ENCODE measurements at regions not wholly inside any gene's neighbourhood (a gene's known extent, or its start where the extent isn't known, plus 50 kb on each side); places are given as distances from the start of the nearest gene placed in this dataset.
"Not testable (repeated sequence)": the region's sequence is repeated elsewhere in the genome, so short reads cannot be mapped to it uniquely, and the experiment has no call there.

- WGBS (ENCODE audit: insufficient coverage, low coverage, missing lambda C conversion rate): 10% methylated on average over 17 of the region's 19 CpGs
- H2AFZ ChIP-seq (ENCODE audit: low read depth, low read length); H3K9ac ChIP-seq (ENCODE audit: insufficient read depth in 1 of 2, low read depth in 2 of 2, low read length in 2 of 2); H3K9me3 ChIP-seq (replicated peaks; ENCODE audit: control insufficient read depth, insufficient read depth, low read depth, low read length); BruUV-seq (replicated peaks); intact Hi-C loops (cut with micrococcal nuclease); H3K79me2 ChIP-seq (ENCODE audit: control insufficient read depth, insufficient read depth, low read length); ATAC-seq; in situ Hi-C loops (cut with MboI); H4K20me1 ChIP-seq (replicated peaks; ENCODE audit: control insufficient read depth, insufficient read depth, low read length); CTCF ChIA-PET (ENCODE audit: low intra/inter-chr PET ratio); DNase-seq (ENCODE audit: extremely low read depth in 1 of 4, low spot score in 3 of 4); H3K9me1 ChIP-seq (ENCODE audit: control insufficient read depth, insufficient read depth, low read length); H3K4me2 ChIP-seq (ENCODE audit: insufficient read depth, low read length); H3K36me3 ChIP-seq (ENCODE audit: control insufficient read depth, insufficient read depth, low read length); POLR2A ChIA-PET; H3K4me3 ChIP-seq; H3K27ac ChIP-seq (ENCODE audit: extremely low read depth, low read depth, low read length); H3K4me1 ChIP-seq (replicated peaks in 1 of 2; ENCODE audit: control insufficient read depth in 2 of 2, insufficient read depth in 2 of 2, low read length in 2 of 2): not testable (repeated sequence)
- FAIRE-seq: peak; percentile 46
- TF ChIP-seq MEIS2 (IDR thresholded peaks at IDR 0.05; ENCODE audit: partially characterized antibody): peak; percentile 8
- peaks cover 2 to 21% of the 10 kb centered on the region in 2 experiments; a peak in 4 of 5 replicates for H3K27me3 ChIP-seq (ENCODE audit: control insufficient read depth in 2 of 2, insufficient read depth in 2 of 2, low read length in 2 of 2)
These were observed 210.4 kb downstream of the LAT start for GRCh38 chr16:29195116-29195872.

- in situ Hi-C loops (cut with MboI); DNase-seq (ENCODE audit: extremely low read depth in 1 of 4, low spot score in 3 of 4): not testable (repeated sequence)
- 13% methylated on average over 11 of the region's 21 CpGs for WGBS (ENCODE audit: insufficient coverage, low coverage, missing lambda C conversion rate)
These were observed 209.5 kb downstream of the LAT start for GRCh38 chr16:29194185-29194844.

More at GRCh38 chr16:29194185-29194844, 209.5 kb downstream of the LAT start:
- H3K9ac ChIP-seq (ENCODE audit: insufficient read depth in 1 of 2, low read depth in 2 of 2, low read length in 2 of 2); intact Hi-C loops (cut with micrococcal nuclease); H3K9me3 ChIP-seq (replicated peaks; ENCODE audit: control insufficient read depth, insufficient read depth, low read depth, low read length); H3K4me1 ChIP-seq (replicated peaks in 1 of 2; ENCODE audit: control insufficient read depth in 2 of 2, insufficient read depth in 2 of 2, low read length in 2 of 2); H3K36me3 ChIP-seq (ENCODE audit: control insufficient read depth, insufficient read depth, low read length); CTCF ChIA-PET (ENCODE audit: low intra/inter-chr PET ratio); H3K4me2 ChIP-seq (ENCODE audit: insufficient read depth, low read length); H3K27ac ChIP-seq (ENCODE audit: extremely low read depth, low read depth, low read length); FAIRE-seq; H2AFZ ChIP-seq (ENCODE audit: low read depth, low read length); H3K4me3 ChIP-seq; ATAC-seq; H4K20me1 ChIP-seq (replicated peaks; ENCODE audit: control insufficient read depth, insufficient read depth, low read length); H3K79me2 ChIP-seq (ENCODE audit: control insufficient read depth, insufficient read depth, low read length); H3K9me1 ChIP-seq (ENCODE audit: control insufficient read depth, insufficient read depth, low read length); BruUV-seq (replicated peaks); POLR2A ChIA-PET: not testable (repeated sequence)
- H3K27me3 ChIP-seq (ENCODE audit: control insufficient read depth in 2 of 2, insufficient read depth in 2 of 2, low read length in 2 of 2): peaks cover 2 to 21% of the 10 kb centered on the region in 2 experiments; a peak in 4 of 5 replicates

Data from K562 (cell line).